K562 (cell line): ENCODE measurements at regions not wholly inside any gene's neighbourhood (a gene's known extent, or its start where the extent isn't known, plus 50 kb on each side); places are given as distances from the start of the nearest gene placed in this dataset.
A peak's percentile ranks its signal among the peaks of the same experiment; 100 is the strongest.

ENCODE experiments used
- ATAC-seq: fragments of 200-7000 bp; cut with Tn5 transposase; 3 replicates; pipeline ENCODE4 v1.9.1; 2020; ENCODE audit warnings: moderate library complexity
- BruUV-seq: library from RNA; stranded (reverse); fragments of 400-500 nt; replicated peaks from 2 replicates; lab custom pipeline; 2021; lab: Mats Ljungman, UMichigan
- CTCF ChIA-PET: fragments of 300-600 bp; formaldehyde crosslinking; extraction: SDS; loops from one replicate; lab custom pipeline; 2021; ENCODE audit warnings: low intra/inter-chr PET ratio; lab: Yijun Ruan, JAX
- POLR2A ChIA-PET: fragments of 300-600, 350-650 bp; sonication (Branson Sonifier 250); formaldehyde crosslinking; extraction: SDS; loops from one replicate; lab custom pipeline; 2021; ENCODE audit warnings: antibody characterized with exemption, inconsistent platforms; lab: Yijun Ruan, JAX
- DNase-seq, 4 experiments: peaks; one replicate each; pipeline versions ENCODE4 v3.0.0 to v3.0.0-alpha.2; 2011 to 2018; ENCODE audit warnings: low spot score in 3 of 4, mixed read lengths in 3 of 4; ENCODE audit errors: extremely low read depth in 1 of 4
- FAIRE-seq: peaks from 2 replicates; lab custom pipeline; 2011; peaks lifted over from hg19 to GRCh38; lab: Jason Lieb, UNC
- H2AFZ ChIP-seq: 2 replicates; pipeline ENCODE4 v1.6.0; 2011; ENCODE audit warnings: low read depth, low read length, control low read depth, inconsistent platforms
- H3K27ac ChIP-seq: fragments of 200-600 bp; 3 replicates; pipeline ENCODE4 v1.8.0; 2011; ENCODE audit warnings: low read depth, mild to moderate bottlenecking, control low read depth, inconsistent platforms, low read length, moderate library complexity, mixed read lengths; ENCODE audit errors: extremely low read depth
- H3K27me3 ChIP-seq, 2 experiments: fragments of 300-600 bp in 1 of 2; 2 replicates in 1 of 2; 3 replicates in 1 of 2; pipeline versions ENCODE4 v1.6.0 to v1.8.0; 2011; ENCODE audit warnings: inconsistent platforms in 2 of 2, low read length in 2 of 2, mild to moderate bottlenecking in 1 of 2, mixed read lengths in 1 of 2, moderate library complexity in 1 of 2; ENCODE audit not compliant: control insufficient read depth in 2 of 2, insufficient read depth in 2 of 2
- H3K36me3 ChIP-seq: fragments of 300-600 bp; 3 replicates; pipeline ENCODE4 v1.8.0; 2011; ENCODE audit warnings: mild to moderate bottlenecking, low read length, inconsistent platforms; ENCODE audit not compliant: control insufficient read depth, insufficient read depth
- H3K4me1 ChIP-seq, 2 experiments: fragments of 200-600 bp in 1 of 2; replicated peaks in 1 of 2; 2 replicates in 1 of 2; 3 replicates in 1 of 2; pipeline versions ENCODE4 v1.5.1 to v1.8.0; 2011; ENCODE audit warnings: inconsistent platforms in 2 of 2, low read length in 2 of 2, mild to moderate bottlenecking in 1 of 2, mixed read lengths in 1 of 2, moderate library complexity in 1 of 2; ENCODE audit not compliant: control insufficient read depth in 2 of 2, insufficient read depth in 2 of 2
- H3K4me2 ChIP-seq: 2 replicates; pipeline ENCODE4 v1.6.1; 2011; ENCODE audit warnings: low read length, control low read depth, inconsistent platforms, mixed read lengths; ENCODE audit not compliant: insufficient read depth
- H3K4me3 ChIP-seq: fragments of 200-600 bp; sonication (generic), shearing (Covaris generic); 2 replicates; pipeline ENCODE4 v1.5.1; 2016; ENCODE audit warnings: control low read depth, inconsistent platforms
- H3K79me2 ChIP-seq: fragments of 200-600 bp; 3 replicates; pipeline ENCODE4 v1.8.0; 2011; ENCODE audit warnings: low read length, inconsistent platforms; ENCODE audit not compliant: control insufficient read depth, insufficient read depth
- H3K9ac ChIP-seq, 2 experiments: 2 replicates each; pipeline versions ENCODE4 v1.6.0 to v1.6.1; 2011; ENCODE audit warnings: low read depth in 2 of 2, low read length in 2 of 2, control low read depth in 1 of 2, inconsistent platforms in 1 of 2, mild to moderate bottlenecking in 1 of 2, mixed read lengths in 1 of 2; ENCODE audit not compliant: insufficient read depth in 1 of 2
- H3K9me1 ChIP-seq: one replicate; pipeline ENCODE4 v1.6.0; 2011; ENCODE audit warnings: inconsistent platforms, mild to moderate bottlenecking, low read length, moderate library complexity; ENCODE audit not compliant: control insufficient read depth, insufficient read depth
- H3K9me3 ChIP-seq: replicated peaks from 2 replicates; pipeline ENCODE4 v1.5.1; 2011; ENCODE audit warnings: low read depth, low read length, inconsistent platforms; ENCODE audit not compliant: control insufficient read depth, insufficient read depth
- H4K20me1 ChIP-seq: replicated peaks from 2 replicates; pipeline ENCODE4 v1.6.1; 2011; ENCODE audit warnings: low read length, inconsistent platforms, mixed read lengths; ENCODE audit not compliant: control insufficient read depth, insufficient read depth
- ADNP ChIP-seq: fragments of 200-800 bp; sonication (Bioruptor generic); IDR thresholded peaks from 2 replicates; pipeline ENCODE4 v1.6.1; 2016; ENCODE audit warnings: missing genetic modification characterization, missing compliant biosample characterization
- CC2D1A ChIP-seq: fragments of 450-650 bp; IDR thresholded peaks from 2 replicates; pipeline ENCODE4 v1.6.1; 2017; ENCODE audit warnings: mild to moderate bottlenecking
- FOSL1 ChIP-seq: fragments of 200-800 bp; sonication (Bioruptor generic); conservative IDR thresholded peaks from 2 replicates; pipeline ENCODE4 v1.6.1; 2016; ENCODE audit warnings: missing genetic modification characterization, missing compliant biosample characterization
- GABPB1 ChIP-seq: sonication (generic); formaldehyde crosslinking; IDR thresholded peaks from 2 replicates; pipeline ENCODE4 v1.8.0; 2022; ENCODE audit warnings: mild to moderate bottlenecking, missing genetic modification reagents
- HOXB6 ChIP-seq: fragments of 250-450 bp; sonication (Bioruptor Pico); IDR thresholded peaks from 2 replicates; pipeline ENCODE4 v1.5.1; 2022; ENCODE audit warnings: mild to moderate bottlenecking, borderline replicate concordance
- KLF10 ChIP-seq: fragments of 250-450 bp; sonication (Bioruptor Pico); IDR thresholded peaks from 2 replicates; pipeline ENCODE4 v1.6.1; 2021; ENCODE audit warnings: matching md5 sums
- NCOA4 ChIP-seq: fragments of 450-650 bp; IDR thresholded peaks from 2 replicates; pipeline ENCODE4 v1.6.1; 2018; ENCODE audit warnings: mild to moderate bottlenecking; ENCODE audit not compliant: partially characterized antibody
- PHF21A ChIP-seq: fragments of 450-650 bp; IDR thresholded peaks from 2 replicates; pipeline ENCODE4 v1.6.1; 2017; ENCODE audit warnings: low read depth, borderline replicate concordance
- SMAD2 ChIP-seq: fragments of 150-350 bp; IDR thresholded peaks from 2 replicates; pipeline ENCODE4 v1.6.1; 2014; ENCODE audit warnings: low read depth, mild to moderate bottlenecking, low read length
- SNAPC5 ChIP-seq: fragments of 250-450 bp; sonication (Bioruptor Pico); IDR thresholded peaks from 2 replicates; pipeline ENCODE4 v1.8.0; 2021; ENCODE audit warnings: moderate library complexity, mild to moderate bottlenecking, inconsistent platforms
- ZC3H8 ChIP-seq: fragments of 450-650 bp; IDR thresholded peaks from 2 replicates; pipeline ENCODE4 v1.6.1; 2017
- ZFP36 ChIP-seq: fragments of 150-350 bp; IDR thresholded peaks from 2 replicates; pipeline ENCODE4 v1.6.1; 2018; ENCODE audit warnings: low read length, low read depth; ENCODE audit not compliant: partially characterized antibody
- ZNF445 ChIP-seq: fragments of 250-450 bp; sonication (Bioruptor Pico); IDR thresholded peaks from 2 replicates; pipeline ENCODE4 v1.4.0; 2020; ENCODE audit warnings: low read depth, mild to moderate bottlenecking, moderate library complexity
- ZNF609 ChIP-seq: sonication (generic); formaldehyde crosslinking; IDR thresholded peaks from 2 replicates; pipeline ENCODE4 v1.8.1; 2023; ENCODE audit warnings: missing genetic modification reagents, mild to moderate bottlenecking, borderline replicate concordance
- WGBS: fragments of 100-300 bp; shearing (Covaris generic); methylation state at CpG from one replicate; pipeline ENCODE4 v1.1.6; 2016; ENCODE audit warnings: low coverage, mixed read lengths; ENCODE audit not compliant: insufficient coverage; ENCODE audit errors: missing lambda C conversion rate; 5-methylcytosine and 5-hydroxymethylcytosine counted together
- in situ Hi-C: fragments of 300-500 bp; cut with MboI; formaldehyde crosslinking; loops from 4 replicates; pipeline ENCODE4 v1.15.0; 2018; ENCODE audit warnings: inconsistent platforms, mixed read lengths
- intact Hi-C: fragments of 100-400 bp; cut with micrococcal nuclease; formaldehyde crosslinking; loops from 2 replicates; pipeline ENCODE4 v1.14.2; 2022

DNA sequence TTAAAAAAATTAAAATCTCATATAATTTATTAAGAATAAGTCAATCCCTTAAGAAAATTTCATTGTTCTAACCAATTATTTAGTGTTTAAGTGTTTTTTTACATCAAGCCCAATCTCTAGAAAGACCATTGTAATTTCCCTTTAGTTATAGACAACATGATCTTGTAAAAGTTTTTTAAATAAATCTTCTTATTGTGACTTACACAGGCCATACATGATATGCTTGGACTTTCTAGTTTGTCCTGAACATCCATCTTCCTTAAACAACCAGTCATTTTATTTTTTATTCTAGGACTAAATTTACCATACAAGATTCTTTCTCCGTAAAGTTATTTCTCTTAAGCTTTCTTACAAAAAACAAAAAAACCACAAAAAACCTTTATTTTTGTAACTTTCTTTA lies 126.5 kb upstream of the MAST4 start:
- BruUV-seq, result no TSS peak
- FAIRE-seq, result no peak
- no peak for DNase-seq
- H3K4me2 ChIP-seq, result no peak overlapping the region
- no peaks in the 10 kb centered on the region for H3K4me1 ChIP-seq
- no peak overlapping the region for H3K4me3 ChIP-seq
- CTCF ChIA-PET, result no interaction called here
- intact Hi-C loops (no loop called here), in situ Hi-C loops (no loop called here)
- POLR2A ChIA-PET, result no interaction called here
- no peak overlapping the region for H3K27ac ChIP-seq
- ATAC-seq, result no peak
- H3K9me1 ChIP-seq, result no peaks in the 10 kb centered on the region
- H3K9ac ChIP-seq, result no peak overlapping the region
- H2AFZ ChIP-seq, result no peak overlapping the region
- no peaks in the 10 kb centered on the region for H3K36me3 ChIP-seq
- no peaks in the 10 kb centered on the region for H4K20me1 ChIP-seq
- TF ChIP-seq ZFP36 (peak; percentile 49), PHF21A (no peak)
- WGBS, result 19% methylated on average over 1 of the region's 1 CpG
- no peaks in the 10 kb centered on the region for H3K9me3 ChIP-seq
- H3K79me2 ChIP-seq, result no peaks in the 10 kb centered on the region
- H3K27me3 ChIP-seq, result no peaks in the 10 kb centered on the region

DNA sequence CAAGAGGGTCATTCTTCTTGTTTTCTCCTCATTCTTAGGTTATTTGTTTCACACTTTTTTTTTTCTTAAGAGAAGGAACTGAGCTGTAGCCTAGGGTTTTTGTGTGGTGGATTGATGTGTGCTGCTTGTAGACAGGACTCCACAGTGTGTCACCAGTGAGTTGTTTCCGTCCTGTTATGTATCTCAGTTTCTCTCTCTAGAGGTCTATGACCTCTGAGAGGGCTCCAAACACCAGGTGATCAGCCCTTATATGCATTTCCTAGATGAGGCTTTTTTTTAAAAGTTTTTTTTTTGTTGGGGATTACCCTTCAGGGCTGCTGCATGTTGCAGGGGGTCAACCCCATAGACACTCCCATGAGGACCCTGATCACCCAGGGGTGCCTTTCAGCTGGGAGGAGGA lies 124.2 kb upstream of the MAST4 start:
- Histone ChIP-seq H3K27ac (no peak overlapping the region), H3K9me3 (no peaks in the 10 kb centered on the region), H3K36me3 (no peaks in the 10 kb centered on the region), H3K4me2 (no peak overlapping the region), H3K4me3 (no peak overlapping the region), H2AFZ (no peak overlapping the region), H3K79me2 (no peaks in the 10 kb centered on the region), H3K4me1 (no peaks in the 10 kb centered on the region), H3K9ac (no peak overlapping the region), H3K27me3 (no peaks in the 10 kb centered on the region), H4K20me1 (no peaks in the 10 kb centered on the region), H3K9me1 (no peaks in the 10 kb centered on the region)
- intact Hi-C loops, result no loop called here
- WGBS, result no CpG with 5 or more reads among the region's 1 CpG
- in situ Hi-C loops, result no loop called here
- no peak for DNase-seq
- ChIA-PET CTCF (no interaction called here), POLR2A (no interaction called here)
- BruUV-seq, result no TSS peak
- FAIRE-seq, result no peak
- ATAC-seq, result no peak
- TF ChIP-seq FOSL1 (tag) (no peak), SMAD2 (no peak), ZC3H8 (no peak), KLF10 (CRISPR knock-in tag) (no peak), GABPB1 (no peak), ZNF609 (CRISPR knock-in tag) (no peak), ZNF445 (CRISPR knock-in tag) (no peak), NCOA4 (no peak), SNAPC5 (CRISPR knock-in tag) (no peak), CC2D1A (no peak), HOXB6 (no peak), ADNP (tag) (no peak)
